ENCODE measurements at regions not wholly inside any gene's neighbourhood (a gene's known extent, or its start where the extent isn't known, plus 50 kb on each side); places are given as distances from the start of the nearest gene placed in this dataset.

GRCh38 chr5:17037751-17038150, 101.7 kb upstream of the MYO10 start:
- no peaks in the 10 kb centered on the region for H3K27me3 ChIP-seq (ENCODE audit: control insufficient read depth, insufficient read depth, low read length)
- H2AFZ ChIP-seq, result no peak overlapping the region
- H3K79me2 ChIP-seq, result no peaks in the 10 kb centered on the region
- no peaks in the 10 kb centered on the region for H3K36me3 ChIP-seq (ENCODE audit: control insufficient read depth, insufficient read depth, low read length)
- no peaks in the 10 kb centered on the region for H3K4me1 ChIP-seq
- no peak overlapping the region for H3K4me3 ChIP-seq (ENCODE audit: low read depth, low read length)
- no peaks in the 10 kb centered on the region for H3K9me3 ChIP-seq (ENCODE audit: control insufficient read depth, low read length)
- no peak overlapping the region for H3K4me2 ChIP-seq (ENCODE audit: low read length)
- H3K27ac ChIP-seq, result no peak overlapping the region
- TF ChIP-seq CTCF (IDR thresholded peaks at IDR 0.05), result no peak
- H3K9ac ChIP-seq, result no peak overlapping the region

- Histone ChIP-seq H3K36me3 (ENCODE audit: control insufficient read depth, insufficient read depth, low read length) (no peaks in the 10 kb centered on the region), H3K4me3 (ENCODE audit: low read depth, low read length) (no peak overlapping the region), H2AFZ (no peak overlapping the region), H3K9ac (no peak overlapping the region), H3K9me3 (ENCODE audit: control insufficient read depth, low read length) (no peaks in the 10 kb centered on the region), H3K4me2 (ENCODE audit: low read length) (no peak overlapping the region), H3K27me3 (ENCODE audit: control insufficient read depth, insufficient read depth, low read length) (no peaks in the 10 kb centered on the region), H3K4me1 (no peaks in the 10 kb centered on the region), H3K27ac (no peak overlapping the region), H3K79me2 (no peaks in the 10 kb centered on the region)
- no peak for TF ChIP-seq CTCF (IDR thresholded peaks at IDR 0.05)
These were observed 103.1 kb upstream of the MYO10 start for GRCh38 chr5:17039170-17039569.

- no peaks in the 10 kb centered on the region for H3K27me3 ChIP-seq (ENCODE audit: control insufficient read depth, insufficient read depth, low read length)
- no peaks in the 10 kb centered on the region for H3K36me3 ChIP-seq (ENCODE audit: control insufficient read depth, insufficient read depth, low read length)
- TF ChIP-seq CTCF (IDR thresholded peaks at IDR 0.05), result no peak
These were observed 106.0 kb upstream of the MYO10 start for GRCh38 chr5:17042041-17042440.

GRCh38 chr5:17046320-17046719, 110.2 kb upstream of the MYO10 start:
- Histone ChIP-seq H3K4me3 (ENCODE audit: low read depth, low read length) (no peak overlapping the region), H3K36me3 (ENCODE audit: control insufficient read depth, insufficient read depth, low read length) (no peaks in the 10 kb centered on the region), H3K27ac (no peak overlapping the region), H3K27me3 (ENCODE audit: control insufficient read depth, insufficient read depth, low read length) (no peaks in the 10 kb centered on the region), H3K4me2 (ENCODE audit: low read length) (no peak overlapping the region), H3K4me1 (no peaks in the 10 kb centered on the region), H2AFZ (no peak overlapping the region), H3K79me2 (no peaks in the 10 kb centered on the region), H3K9ac (no peak overlapping the region), H3K9me3 (ENCODE audit: control insufficient read depth, low read length) (no peaks in the 10 kb centered on the region)
- TF ChIP-seq CTCF (IDR thresholded peaks at IDR 0.05), result no peak

More at GRCh38 chr5:17042041-17042440, 106.0 kb upstream of the MYO10 start:
- no peak overlapping the region for H3K4me2 ChIP-seq (ENCODE audit: low read length)
- no peaks in the 10 kb centered on the region for H3K79me2 ChIP-seq
- H3K4me3 ChIP-seq (ENCODE audit: low read depth, low read length), result no peak overlapping the region
- no peak overlapping the region for H3K27ac ChIP-seq
- H2AFZ ChIP-seq, result no peak overlapping the region
- no peak overlapping the region for H3K9ac ChIP-seq
- no peaks in the 10 kb centered on the region for H3K4me1 ChIP-seq
- no peaks in the 10 kb centered on the region for H3K9me3 ChIP-seq (ENCODE audit: control insufficient read depth, low read length)

GRCh38 chr5:17050236-17050635, 114.1 kb upstream of the MYO10 start:
- no peak for TF ChIP-seq CTCF (IDR thresholded peaks at IDR 0.05)
- no peaks in the 10 kb centered on the region for H3K79me2 ChIP-seq
- H3K9me3 ChIP-seq (ENCODE audit: control insufficient read depth, low read length), result no peaks in the 10 kb centered on the region
- no peak overlapping the region for H3K9ac ChIP-seq
- no peaks in the 10 kb centered on the region for H3K36me3 ChIP-seq (ENCODE audit: control insufficient read depth, insufficient read depth, low read length)
- H3K27ac ChIP-seq, result no peak overlapping the region
- no peak overlapping the region for H2AFZ ChIP-seq
- no peak overlapping the region for H3K4me2 ChIP-seq (ENCODE audit: low read length)
- no peak overlapping the region for H3K4me3 ChIP-seq (ENCODE audit: low read depth, low read length)
- H3K27me3 ChIP-seq (ENCODE audit: control insufficient read depth, insufficient read depth, low read length), result no peaks in the 10 kb centered on the region
- no peaks in the 10 kb centered on the region for H3K4me1 ChIP-seq

Measured in parathyroid adenoma (tissue), 2 donors.